Fibroblast of lung (primary cell): ENCODE measurements at regions not wholly inside any gene's neighbourhood (a gene's known extent, or its start where the extent isn't known, plus 50 kb on each side); places are given as distances from the start of the nearest gene placed in this dataset.

Source experiments
- DNase-seq, 2 donors: peaks; one replicate each; pipeline versions ENCODE4 v3.0.0 to v3.0.0-alpha.2; 2010; ENCODE audit warnings: low read depth in 2 of 2
- H2AFZ ChIP-seq: 2 replicates; pipeline ENCODE4 v1.5.1; 2012; ENCODE audit warnings: low read length, control low read depth, inconsistent platforms
- H3K27ac ChIP-seq: 2 replicates; pipeline ENCODE4 v1.5.1; 2011; ENCODE audit warnings: low read length, control low read depth; ENCODE audit not compliant: insufficient read depth
- H3K27me3 ChIP-seq: 2 replicates; pipeline ENCODE4 v1.5.1; 2011; ENCODE audit warnings: mild to moderate bottlenecking, low read length; ENCODE audit not compliant: control insufficient read depth, insufficient read depth
- H3K36me3 ChIP-seq: 2 replicates; pipeline ENCODE4 v1.5.1; 2011; ENCODE audit warnings: low read length; ENCODE audit not compliant: control insufficient read depth, insufficient read depth
- H3K4me1 ChIP-seq: 2 replicates; pipeline ENCODE4 v1.5.1; 2011; ENCODE audit warnings: low read length; ENCODE audit not compliant: control insufficient read depth, insufficient read depth; ENCODE audit errors: extremely low read depth
- H3K4me2 ChIP-seq: 2 replicates; pipeline ENCODE4 v1.5.1; 2011; ENCODE audit warnings: low read length, control low read depth; ENCODE audit not compliant: insufficient read depth; ENCODE audit errors: extremely low read depth
- H3K4me3 ChIP-seq, 4 experiments: fragments of 200-600 bp in 1 of 4; sonication (generic) in 1 of 4; replicated peaks in 1 of 4; 2 replicates each; pipeline ENCODE4 v1.5.1; 2011 to 2016; ENCODE audit warnings: low read length in 4 of 4, low read depth in 3 of 4, mild to moderate bottlenecking in 3 of 4, control low read depth in 2 of 4, inconsistent platforms in 1 of 4, mixed read lengths in 1 of 4; ENCODE audit not compliant: insufficient read depth in 1 of 4; ENCODE audit errors: control extremely low read depth in 1 of 4
- H3K79me2 ChIP-seq: 2 replicates; pipeline ENCODE4 v1.5.1; 2012; ENCODE audit warnings: mild to moderate bottlenecking, low read length, inconsistent platforms; ENCODE audit not compliant: control insufficient read depth, insufficient read depth
- H3K9ac ChIP-seq: 2 replicates; pipeline ENCODE4 v1.5.1; 2011; ENCODE audit warnings: mild to moderate bottlenecking, low read length, control low read depth; ENCODE audit not compliant: insufficient read depth
- H3K9me3 ChIP-seq: 2 replicates; pipeline ENCODE4 v1.5.1; 2012; ENCODE audit warnings: low read depth, low read length; ENCODE audit not compliant: control insufficient read depth, insufficient read depth
- H4K20me1 ChIP-seq: 2 replicates; pipeline ENCODE4 v1.5.1; 2011; ENCODE audit warnings: low read length; ENCODE audit not compliant: control insufficient read depth, insufficient read depth; ENCODE audit errors: extremely low read depth
- CTCF ChIP-seq, 2 donors: IDR thresholded peaks in 1 of 2; conservative IDR thresholded peaks in 1 of 2; 1 replicate in 1 of 2; 2 replicates in 1 of 2; pipeline ENCODE4 v1.5.1; 2011 to 2012; ENCODE audit warnings: low read length in 2 of 2, control low read depth in 1 of 2, inconsistent platforms in 1 of 2, low read depth in 1 of 2, mild to moderate bottlenecking in 1 of 2
- EZH2 ChIP-seq: IDR thresholded peaks from 2 replicates; pipeline ENCODE4 v1.5.1; 2012; ENCODE audit warnings: low read length, control low read depth, mild to moderate bottlenecking; ENCODE audit errors: missing control alignments

- no peaks in the 10 kb centered on the region for H4K20me1 ChIP-seq
- H3K79me2 ChIP-seq = no peaks in the 10 kb centered on the region
- H3K4me3 ChIP-seq = no peak overlapping the region
- TF ChIP-seq EZH2 (no peak), CTCF (conservative IDR thresholded peaks at IDR 0.05 in 1 of 2, IDR thresholded peaks at IDR 0.05 in 1 of 2; ENCODE audit: low read depth in 1 of 2, low read length in 2 of 2) (no peak)
- no peak overlapping the region for H2AFZ ChIP-seq
- H3K27me3 ChIP-seq = peaks cover 2% of the 10 kb centered on the region
- no peak overlapping the region for H3K27ac ChIP-seq
- no peaks in the 10 kb centered on the region for H3K36me3 ChIP-seq
- peaks cover 2% of the 10 kb centered on the region for H3K4me1 ChIP-seq
- DNase-seq = peak in 1 of 2 donors; percentile 11
- H3K4me2 ChIP-seq = no peak overlapping the region
- H3K9ac ChIP-seq = no peak overlapping the region
- no peaks in the 10 kb centered on the region for H3K9me3 ChIP-seq
Measured at GRCh38 chr5:73266176-73266738, 93.3 kb downstream of the TMEM174 start.

GRCh38 chr5:73265641-73266040 lies 92.6 kb downstream of the TMEM174 start:
- H3K4me3 ChIP-seq = no peak overlapping the region

GRCh38 chr5:73264631-73265030 lies 91.6 kb downstream of the TMEM174 start:
- Histone ChIP-seq H3K27ac (no peak overlapping the region), H3K9me3 (no peaks in the 10 kb centered on the region), H2AFZ (no peak overlapping the region), H3K9ac (no peak overlapping the region), H3K4me3 (no peak overlapping the region), H3K4me2 (no peak overlapping the region), H3K4me1 (peaks cover 2% of the 10 kb centered on the region), H3K27me3 (no peaks in the 10 kb centered on the region), H3K36me3 (no peaks in the 10 kb centered on the region), H3K79me2 (no peaks in the 10 kb centered on the region), H4K20me1 (no peaks in the 10 kb centered on the region)
- no peak for DNase-seq
- no peak for TF ChIP-seq CTCF (conservative IDR thresholded peaks at IDR 0.05 in 1 of 2, IDR thresholded peaks at IDR 0.05 in 1 of 2; ENCODE audit: low read depth in 1 of 2, low read length in 2 of 2)

More at GRCh38 chr5:73265641-73266040, 92.6 kb downstream of the TMEM174 start:
- TF ChIP-seq EZH2 (no peak), CTCF (conservative IDR thresholded peaks at IDR 0.05 in 1 of 2, IDR thresholded peaks at IDR 0.05 in 1 of 2; ENCODE audit: low read depth in 1 of 2, low read length in 2 of 2) (no peak)
- no peak for DNase-seq
- Histone ChIP-seq H3K4me1 (peaks cover 2% of the 10 kb centered on the region), H3K36me3 (no peaks in the 10 kb centered on the region), H3K27ac (no peak overlapping the region), H3K9me3 (no peaks in the 10 kb centered on the region), H2AFZ (no peak overlapping the region), H3K4me2 (no peak overlapping the region), H3K9ac (no peak overlapping the region), H4K20me1 (no peaks in the 10 kb centered on the region), H3K79me2 (no peaks in the 10 kb centered on the region), H3K27me3 (peaks cover 2% of the 10 kb centered on the region)
